ENCODE measurements at regions not wholly inside any gene's neighbourhood (a gene's known extent, or its start where the extent isn't known, plus 50 kb on each side); places are given as distances from the start of the nearest gene placed in this dataset.

GRCh38 chr5:114657342-114658130, 295.7 kb downstream of the KCNN2 start:
- no peak overlapping the region for H2BK5ac ChIP-seq (ENCODE audit: low read depth, low read length)
- no peak overlapping the region for H3K4ac ChIP-seq (replicated peaks; ENCODE audit: insufficient read length, low read depth, low read length)
- no peaks in the 10 kb centered on the region for H3K27me3 ChIP-seq (replicated peaks in 1 of 4; ENCODE audit: control insufficient read depth in 3 of 4, extremely low read depth in 1 of 4, insufficient read depth in 3 of 4, low read length in 3 of 4)
- H2BK12ac ChIP-seq (ENCODE audit: low read depth, low read length) = no peak overlapping the region
- ChIA-PET CTCF (ENCODE audit: partially characterized antibody) (no interaction called here), POLR2A (ENCODE audit: partially characterized antibody) (no interaction called here)
- no peak overlapping the region for H4K91ac ChIP-seq (replicated peaks; ENCODE audit: insufficient read length, low read length)
- 78% methylated on average over 6 of the region's 6 CpGs; no CpG with 5 or more reads in 1 of the 2 experiments for WGBS, 2 experiments (ENCODE audit: extremely low coverage in 1 of 2, insufficient coverage in 1 of 2, insufficient read length in 1 of 2, insufficient replicate concordance in 2 of 2, low coverage in 1 of 2, low lambda C conversion rate in 2 of 2, missing lambda C conversion rate in 1 of 2)
- no peak overlapping the region for H3K14ac ChIP-seq (ENCODE audit: insufficient read length)
- peaks cover 0 to 3% (median 0%) of the 10 kb centered on the region in 4 experiments; a peak in 1 of 7 replicates for H3K4me1 ChIP-seq (replicated peaks in 1 of 4; ENCODE audit: control insufficient read depth in 3 of 4, insufficient read depth in 4 of 4, low read length in 3 of 4)
- H2BK120ac ChIP-seq (replicated peaks; ENCODE audit: low read depth, low read length) = no peak overlapping the region
- no peak overlapping the region for H3K4me2 ChIP-seq (ENCODE audit: insufficient read depth in 1 of 2, low read depth in 2 of 2, low read length in 2 of 2)
- no peak overlapping the region for H4K5ac ChIP-seq (ENCODE audit: insufficient read length, low read depth, low read length)
- no peak overlapping the region for H2AFZ ChIP-seq (ENCODE audit: low read length)
- no peaks in the 10 kb centered on the region for H3K9me3 ChIP-seq (ENCODE audit: insufficient read depth in 2 of 2, low read depth in 1 of 2, low read length in 1 of 2)
- H3K23me2 ChIP-seq (ENCODE audit: low read depth, low read length) = no peaks in the 10 kb centered on the region
- DNase-seq (ENCODE audit: low read depth in 1 of 2, low spot score in 2 of 2) = no peak
- no peak overlapping the region for H3K56ac ChIP-seq (replicated peaks; ENCODE audit: insufficient read length, low read depth, low read length)
- H4K20me1 ChIP-seq (replicated peaks in 1 of 2; ENCODE audit: control insufficient read depth in 1 of 2, insufficient read depth in 2 of 2, low read length in 2 of 2) = no peaks in the 10 kb centered on the region
- H3K23ac ChIP-seq (ENCODE audit: insufficient read length) = no peak overlapping the region
- no peaks in the 10 kb centered on the region for H3K79me1 ChIP-seq (ENCODE audit: low read depth, low read length)
- no peak overlapping the region for H2AK5ac ChIP-seq (ENCODE audit: low read depth, low read length)
- H4K8ac ChIP-seq (ENCODE audit: extremely low read depth, insufficient read depth, low read length) = no peak overlapping the region
- H3K4me3 ChIP-seq (ENCODE audit: extremely low read depth in 1 of 4, insufficient read depth in 2 of 4, low read depth in 3 of 4, low read length in 4 of 4) = no peak overlapping the region
- no peak overlapping the region for H2BK20ac ChIP-seq (ENCODE audit: low read length)
- H3K9ac ChIP-seq (replicated peaks in 1 of 4; ENCODE audit: extremely low read depth in 1 of 4, low read depth in 3 of 4, low read length in 3 of 4) = no peak overlapping the region
- FAIRE-seq = no peak
- H3K36me3 ChIP-seq (ENCODE audit: control insufficient read depth in 2 of 4, insufficient read depth in 4 of 4, low read length in 3 of 4) = no peaks in the 10 kb centered on the region
- H3K18ac ChIP-seq (ENCODE audit: extremely low read depth, low read length) = no peak overlapping the region
- H2BK15ac ChIP-seq (ENCODE audit: low read length) = no peak overlapping the region
- H3K79me2 ChIP-seq (ENCODE audit: control insufficient read depth in 1 of 2, insufficient read depth in 2 of 2, low read length in 2 of 2) = no peaks in the 10 kb centered on the region
- H3K27ac ChIP-seq (ENCODE audit: low read depth, low read length) = no peak overlapping the region
- TF ChIP-seq SIRT6 (IDR thresholded peaks at IDR 0.05; ENCODE audit: low read length) = no peak
- no peak for TF ChIP-seq CEBPB (IDR thresholded peaks at IDR 0.05; ENCODE audit: low read depth, low read length)
- TF ChIP-seq ZNF274 (IDR thresholded peaks at IDR 0.05; ENCODE audit: borderline replicate concordance, extremely low read depth, low read length) = no peak
- no peak for TF ChIP-seq ASH2L (IDR thresholded peaks at IDR 0.05; ENCODE audit: low read length)
- TF ChIP-seq SAP30 (IDR thresholded peaks at IDR 0.05; ENCODE audit: insufficient read depth, insufficient replicate concordance, low read length) = no peak
- TF ChIP-seq RAD21 (IDR thresholded peaks at IDR 0.05 in 1 of 2, conservative IDR thresholded peaks at IDR 0.05 in 1 of 2; ENCODE audit: low read depth in 2 of 2, low read length in 2 of 2) = no peak
- TF ChIP-seq GTF2F1 (IDR thresholded peaks at IDR 0.05; ENCODE audit: borderline replicate concordance, low read depth, low read length) = no peak
- no peak for TF ChIP-seq MAFK (IDR thresholded peaks at IDR 0.05; ENCODE audit: low read depth, low read length)
- no peak for TF ChIP-seq EZH2 (IDR thresholded peaks at IDR 0.05; ENCODE audit: low read depth, low read length, severe bottlenecking)
- TF ChIP-seq PHF8 (conservative IDR thresholded peaks at IDR 0.05; ENCODE audit: low read depth, low read length) = no peak
- no peak for TF ChIP-seq RFX5 (IDR thresholded peaks at IDR 0.05; ENCODE audit: borderline replicate concordance, low read depth, low read length)
- no peak for TF ChIP-seq RBBP5 (IDR thresholded peaks at IDR 0.05; ENCODE audit: borderline replicate concordance, low read depth, low read length)
- TF ChIP-seq SRF (IDR thresholded peaks at IDR 0.05; ENCODE audit: low read depth, low read length) = no peak

Data from H1 (cell line).